OCI-M2 (cell line): ENCODE measurements at regions not wholly inside any gene's neighbourhood (a gene's known extent, or its start where the extent isn't known, plus 50 kb on each side); places are given as distances from the start of the nearest gene placed in this dataset.

Experiments used
- DNase-seq: peaks from one replicate; lab custom pipeline; 2025; ENCODE audit not compliant: unreplicated experiment; lab: John Stamatoyannopoulos, UW

DNA sequence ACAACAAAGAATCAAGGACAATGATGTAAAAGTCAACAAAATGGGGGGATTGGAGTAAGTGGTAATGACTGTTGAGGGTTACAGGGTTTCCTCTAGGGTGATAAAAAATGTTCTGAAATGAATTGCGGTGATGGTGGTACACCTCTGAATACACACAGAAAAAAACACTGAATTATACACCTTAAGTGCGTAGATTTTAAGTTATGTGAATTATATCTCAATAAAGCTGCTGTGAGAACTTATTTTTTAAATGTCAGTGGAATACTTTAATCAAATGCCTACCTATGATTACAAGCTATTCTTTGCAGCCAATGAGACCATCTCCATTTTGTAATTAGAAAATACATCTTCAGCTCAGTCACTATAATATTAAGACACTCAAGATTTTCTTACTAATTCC, 53.5 kb downstream of the ZNF608 start:
- DNase-seq: no peak

DNA sequence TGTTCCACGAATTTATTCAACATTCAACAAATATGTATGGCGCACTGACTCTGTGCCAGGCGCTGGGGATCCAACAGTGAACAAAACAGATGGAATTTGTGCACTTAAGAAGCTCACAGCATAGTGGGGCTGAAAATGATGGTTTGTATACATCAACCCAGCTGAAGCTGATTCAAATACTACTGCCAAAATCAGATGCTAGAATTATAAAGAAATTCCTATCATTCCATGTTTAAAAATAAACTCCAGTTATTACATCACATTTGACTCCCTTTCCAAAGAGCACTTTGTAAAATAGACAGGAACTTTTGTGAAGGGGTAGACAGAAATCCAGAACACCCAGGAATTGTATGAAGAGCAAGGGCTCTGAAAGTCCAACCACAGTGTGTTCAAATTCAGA, 54.1 kb downstream of the ZNF608 start:
- no peak for DNase-seq

DNA sequence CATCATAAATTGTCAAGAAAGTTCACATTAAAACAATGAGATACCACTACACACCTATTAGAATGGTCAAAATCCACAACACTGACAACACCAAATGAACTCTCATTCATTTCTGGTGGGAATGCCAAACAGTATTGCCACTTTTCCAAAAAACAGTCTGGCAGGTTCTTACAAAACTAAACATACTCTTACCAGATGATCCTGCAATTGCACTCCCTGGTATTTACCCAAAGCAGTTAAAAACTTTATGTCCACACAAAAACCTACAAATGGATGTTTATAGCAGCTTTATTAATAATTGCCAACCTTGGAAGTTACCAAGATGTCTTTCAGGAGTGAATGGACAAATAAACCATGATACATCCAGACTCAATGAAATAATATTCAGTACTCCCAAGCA, 56.8 kb downstream of the ZNF608 start:
- no peak for DNase-seq

DNA sequence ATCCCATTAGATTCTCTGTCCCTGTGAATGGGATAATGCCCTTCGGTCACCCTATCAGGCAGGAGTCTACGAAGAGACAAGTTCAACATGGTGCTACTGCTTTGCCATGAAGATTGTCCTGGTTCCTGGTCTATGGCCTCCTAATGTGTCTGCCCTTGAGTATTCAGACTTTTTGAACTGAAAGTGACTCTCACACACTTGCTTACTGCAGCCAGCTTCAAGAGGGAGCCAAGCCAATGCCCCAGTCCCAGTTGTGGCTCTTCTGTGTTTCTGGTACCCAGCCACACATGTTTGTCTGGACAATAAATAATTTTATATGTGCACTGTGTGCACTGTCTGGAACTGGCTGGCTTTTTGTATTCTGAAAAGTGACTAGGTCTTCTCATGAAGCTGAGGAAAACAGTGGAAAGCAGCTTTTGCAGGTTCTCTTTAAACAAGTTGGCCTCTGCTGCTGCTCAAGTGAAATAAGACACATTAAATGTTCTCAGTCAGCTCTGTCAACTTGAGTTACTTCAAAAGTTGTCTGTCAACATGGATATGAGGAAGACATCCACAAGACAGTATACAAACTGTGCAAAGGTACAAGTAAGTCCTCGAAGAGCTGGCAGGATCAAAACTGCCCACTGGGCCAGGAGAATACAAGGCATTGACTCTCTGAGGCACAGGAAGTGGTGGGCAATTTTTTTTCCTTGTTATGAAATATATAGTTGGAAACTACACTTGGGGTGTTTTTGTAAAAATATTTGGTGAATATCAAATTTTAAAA, 60.0 kb downstream of the ZNF608 start:
- DNase-seq: no peak

DNA sequence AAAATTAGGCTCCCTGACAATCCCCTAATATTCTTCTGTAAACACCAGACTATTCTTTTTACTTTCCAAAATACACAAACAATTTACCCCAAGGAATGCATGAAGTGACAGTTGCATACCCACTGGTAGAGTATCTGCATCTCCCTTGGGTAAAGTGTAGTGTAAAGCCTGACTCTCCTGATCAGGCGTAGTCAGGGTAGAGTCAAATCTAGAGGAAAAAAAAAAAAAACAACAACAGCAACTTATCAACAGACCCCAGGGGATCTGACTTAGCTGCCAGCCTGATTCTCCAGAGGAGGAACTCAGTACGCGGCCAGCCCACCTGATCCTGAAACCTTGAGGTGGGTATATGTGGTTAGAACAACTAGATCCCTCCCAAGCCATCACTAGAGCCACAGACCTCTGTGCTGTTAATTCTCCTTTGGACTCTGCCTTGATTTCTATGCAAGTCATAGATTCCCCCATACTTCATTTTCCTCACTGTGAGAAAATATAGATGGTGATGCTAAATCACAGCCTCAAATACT, 61.0 kb downstream of the ZNF608 start:
- DNase-seq: no peak

DNA sequence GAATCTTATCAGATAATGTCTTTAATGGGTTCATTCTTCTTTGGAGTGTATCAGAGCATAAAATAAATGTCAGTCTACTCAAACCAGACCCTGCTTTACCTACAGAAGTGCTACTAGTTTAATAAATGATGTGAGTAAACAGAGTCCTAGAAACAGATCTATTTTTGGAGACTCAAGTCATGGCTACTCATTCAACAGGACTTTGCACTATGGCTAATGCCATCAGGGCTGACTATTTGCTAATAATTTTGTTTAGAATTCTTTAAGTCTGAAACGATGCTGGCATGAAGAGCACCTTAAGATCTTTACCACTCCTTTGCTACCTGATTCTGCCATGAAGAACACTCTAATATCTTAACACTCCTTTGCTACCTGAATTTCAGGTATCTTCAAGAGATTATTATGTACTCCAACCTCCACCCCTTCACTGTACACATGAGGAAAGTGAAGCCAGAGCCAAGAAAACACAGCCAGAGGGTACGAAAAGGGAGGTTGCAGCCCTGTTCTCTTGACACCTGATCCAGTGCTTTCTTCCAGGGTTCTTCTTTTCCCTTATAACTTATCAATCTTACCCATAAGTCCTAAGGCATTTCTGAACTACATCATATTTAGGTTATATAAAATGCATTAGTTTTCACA, 62.4 kb downstream of the ZNF608 start:
- DNase-seq: no peak

DNA sequence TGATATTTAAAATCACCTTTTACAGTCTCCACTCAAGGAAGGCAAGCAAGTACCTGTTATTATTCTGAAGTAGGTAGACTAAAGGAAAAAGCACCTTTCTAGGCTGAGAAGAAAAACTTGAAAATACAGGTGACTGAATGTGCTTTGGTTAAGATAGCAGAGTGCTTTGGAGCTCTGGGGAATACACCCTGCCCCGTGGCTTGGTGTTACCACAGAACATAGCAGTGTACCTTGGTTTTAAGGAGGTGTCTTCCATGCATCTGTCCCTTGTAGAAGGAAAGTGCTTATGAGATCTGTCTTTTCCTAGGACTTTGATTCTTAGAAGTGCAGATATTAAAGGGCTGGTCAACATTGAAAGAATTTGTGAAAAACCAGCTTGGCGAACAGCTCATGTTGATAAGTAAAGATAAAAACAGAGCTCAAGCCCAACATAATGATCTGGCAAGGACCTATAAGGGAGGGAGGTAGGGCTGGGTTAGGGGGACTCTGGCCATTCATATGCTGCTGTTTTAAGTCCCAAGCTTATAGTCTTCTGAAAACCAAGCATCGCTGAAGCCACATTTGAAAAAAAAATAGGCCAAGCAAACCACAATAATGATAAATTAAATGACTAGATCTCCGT, 66.8 kb downstream of the ZNF608 start:
- no peak for DNase-seq

DNA sequence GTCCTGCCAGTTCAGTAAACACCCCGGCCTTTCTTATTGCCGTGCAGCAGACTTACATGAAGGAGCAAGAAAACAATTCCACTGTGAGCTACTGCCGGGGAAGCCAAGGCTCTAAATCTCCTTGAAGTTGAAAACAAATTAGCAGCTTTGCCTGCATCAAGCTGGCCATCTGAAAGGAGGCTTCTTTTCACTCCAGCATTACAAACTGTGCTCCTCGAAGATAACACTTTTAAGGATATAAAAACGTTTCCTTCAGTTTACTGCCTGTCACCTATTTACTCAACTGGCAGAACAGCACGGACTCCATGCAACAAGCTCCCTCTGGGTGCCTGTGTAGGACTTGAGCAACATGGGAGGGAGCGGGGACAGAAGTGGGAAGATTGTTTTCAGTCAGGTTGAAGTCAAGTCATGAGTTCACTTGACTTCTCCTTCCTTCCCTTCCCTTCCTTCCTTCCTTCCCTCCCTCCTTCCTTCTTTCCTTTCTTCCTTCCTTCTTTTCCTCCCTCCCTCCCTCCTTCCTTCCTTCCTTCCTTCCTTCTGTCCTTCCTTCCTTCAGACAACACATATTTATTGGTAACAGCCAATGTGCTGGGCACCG, 67.4 kb downstream of the ZNF608 start:
- no peak for DNase-seq

DNA sequence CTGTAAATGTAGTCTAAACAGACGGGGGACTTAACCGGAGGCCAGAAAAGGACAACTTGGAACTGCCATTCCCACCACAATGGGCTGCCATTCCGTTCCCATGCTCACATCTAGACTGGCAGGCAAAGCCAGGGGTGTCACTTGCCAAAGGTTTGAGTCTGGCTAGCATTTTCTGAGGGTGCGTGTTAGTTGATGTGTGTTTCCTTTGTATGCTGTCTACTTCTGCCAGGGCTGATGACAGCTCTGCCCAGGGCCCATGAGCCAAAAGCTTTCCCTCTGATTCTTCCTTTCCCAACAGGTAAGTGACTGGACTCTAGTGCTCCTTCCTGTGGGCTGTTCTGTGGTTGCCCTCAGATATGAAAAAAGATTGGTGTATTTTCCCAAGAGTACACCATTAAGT, 68.0 kb downstream of the ZNF608 start:
- no peak for DNase-seq

DNA sequence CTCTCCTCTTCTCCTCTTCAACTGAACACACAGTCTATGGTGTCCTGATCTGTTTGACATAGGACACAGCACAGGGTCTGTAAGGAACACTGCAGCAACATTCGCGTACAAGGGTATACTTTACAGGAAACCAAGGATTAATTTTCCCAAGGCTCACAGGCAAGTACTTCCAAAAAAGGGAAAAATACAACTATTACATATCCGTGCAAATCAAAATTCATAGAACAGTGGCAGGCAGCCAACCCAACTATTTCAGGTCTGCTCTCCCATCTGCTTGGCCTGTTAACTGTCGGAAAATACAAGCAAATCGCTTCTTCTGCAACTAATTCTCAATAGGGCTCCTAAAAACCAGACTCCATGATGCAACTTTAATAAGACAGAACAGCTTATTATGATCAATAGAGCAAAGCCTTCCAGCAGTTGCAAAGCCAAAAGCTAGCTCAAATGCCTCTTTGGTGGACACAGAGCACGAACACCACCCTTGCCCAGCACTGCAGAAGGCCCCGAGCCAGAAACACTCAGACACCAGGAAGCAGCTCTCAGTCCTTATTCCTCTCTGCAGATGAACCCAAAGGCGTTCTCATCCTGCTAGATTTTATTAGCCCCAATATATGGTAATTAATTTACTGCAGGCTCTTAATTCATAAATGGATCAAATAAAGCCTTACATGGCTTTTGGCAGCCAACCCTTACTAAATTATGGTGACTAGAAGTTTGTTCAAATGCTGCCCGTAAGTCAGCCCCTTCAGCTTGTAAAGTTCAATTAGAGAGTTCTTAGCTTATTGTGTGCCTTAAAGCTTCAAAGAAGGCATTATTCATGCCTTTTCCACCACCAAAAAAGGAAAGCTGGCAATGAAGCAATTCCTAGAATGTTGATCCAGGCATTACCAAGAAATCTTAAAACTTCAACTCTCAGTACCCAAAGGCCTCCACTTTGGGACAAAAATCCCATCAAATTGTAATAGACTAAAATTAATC, 68.8 kb downstream of the ZNF608 start:
- no peak for DNase-seq

DNA sequence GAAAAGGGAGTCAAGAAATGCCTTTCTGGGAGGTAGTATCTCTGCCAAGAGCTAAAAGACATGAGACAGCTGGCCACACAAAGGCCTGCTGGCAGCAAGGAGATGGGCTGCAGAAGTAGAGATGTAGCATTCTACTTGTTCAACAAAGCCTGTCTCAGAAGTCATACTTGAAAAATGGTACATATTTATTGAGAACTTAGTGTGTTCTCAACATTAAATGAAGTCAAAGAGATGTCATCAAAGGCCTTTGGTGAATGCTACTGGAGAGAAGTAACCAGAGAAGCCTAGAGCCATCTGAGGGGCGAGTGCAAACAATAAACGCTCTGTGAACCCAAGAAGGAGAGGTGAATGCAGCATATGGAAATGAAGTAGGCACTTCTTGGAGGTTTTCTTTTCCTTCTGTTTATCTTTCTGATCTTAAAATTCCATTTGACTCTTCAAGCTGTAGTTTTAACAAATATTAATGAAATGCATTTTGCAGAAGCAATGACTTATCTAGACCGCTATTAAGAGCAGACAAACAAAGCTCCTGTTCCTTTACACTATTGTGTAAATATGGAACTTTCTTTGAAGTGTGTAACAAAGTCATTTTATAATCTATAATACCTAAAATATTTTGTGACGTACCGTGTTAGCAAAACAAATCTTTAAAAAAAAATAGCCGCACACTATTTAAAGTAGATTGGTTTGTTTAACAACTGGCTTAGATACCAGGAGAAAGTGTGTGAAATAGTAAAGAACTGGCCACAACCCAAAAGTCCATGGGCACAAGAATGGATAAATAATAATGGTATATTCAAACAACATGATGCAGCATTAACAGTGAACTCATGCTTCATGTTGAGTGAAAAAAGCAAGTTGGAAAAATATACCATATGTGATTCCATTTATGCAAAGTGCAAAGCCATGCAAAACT, 70.2 kb downstream of the ZNF608 start:
- no peak for DNase-seq

DNA sequence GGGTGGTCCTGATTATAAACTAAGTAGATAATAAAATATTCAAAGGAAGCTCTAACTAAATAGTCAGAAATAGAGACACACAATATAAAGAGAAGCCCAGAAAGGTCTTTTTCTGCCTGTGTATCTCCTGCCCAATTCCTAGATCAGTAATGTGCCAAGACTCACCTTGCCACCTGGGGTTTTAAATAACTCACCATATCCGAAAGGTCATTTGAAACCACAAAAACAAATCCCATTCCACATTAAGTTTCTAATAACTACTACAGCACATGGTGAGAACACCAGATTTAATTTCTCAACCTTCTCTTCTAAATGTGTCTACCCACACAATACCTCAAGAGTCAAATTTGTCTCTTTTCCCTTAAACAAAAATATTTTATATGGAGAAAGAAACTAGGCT, 75.2 kb downstream of the ZNF608 start:
- DNase-seq: no peak

DNA sequence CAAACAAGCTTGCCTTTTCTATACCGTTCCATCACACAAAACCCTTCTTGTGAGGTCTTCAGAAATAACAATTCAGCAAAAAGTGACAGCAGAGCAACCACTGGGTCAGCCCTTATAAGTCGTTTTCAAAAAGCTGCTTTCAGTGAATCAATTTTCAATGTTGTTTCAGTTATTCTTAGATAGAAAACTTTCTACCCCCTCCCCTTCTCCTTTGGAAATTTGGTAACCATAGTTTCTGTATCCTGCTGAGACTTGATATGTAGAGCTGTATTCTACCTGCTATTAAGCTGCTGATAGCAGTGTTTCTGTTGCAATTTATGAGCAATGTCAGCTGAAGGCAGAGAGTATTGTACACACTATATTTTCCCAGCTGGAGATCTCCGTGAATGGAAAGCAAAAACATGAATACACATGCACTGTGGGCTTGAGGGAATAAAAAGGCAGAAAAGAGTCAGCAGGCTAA, 75.7 kb downstream of the ZNF608 start:
- DNase-seq: no peak

DNA sequence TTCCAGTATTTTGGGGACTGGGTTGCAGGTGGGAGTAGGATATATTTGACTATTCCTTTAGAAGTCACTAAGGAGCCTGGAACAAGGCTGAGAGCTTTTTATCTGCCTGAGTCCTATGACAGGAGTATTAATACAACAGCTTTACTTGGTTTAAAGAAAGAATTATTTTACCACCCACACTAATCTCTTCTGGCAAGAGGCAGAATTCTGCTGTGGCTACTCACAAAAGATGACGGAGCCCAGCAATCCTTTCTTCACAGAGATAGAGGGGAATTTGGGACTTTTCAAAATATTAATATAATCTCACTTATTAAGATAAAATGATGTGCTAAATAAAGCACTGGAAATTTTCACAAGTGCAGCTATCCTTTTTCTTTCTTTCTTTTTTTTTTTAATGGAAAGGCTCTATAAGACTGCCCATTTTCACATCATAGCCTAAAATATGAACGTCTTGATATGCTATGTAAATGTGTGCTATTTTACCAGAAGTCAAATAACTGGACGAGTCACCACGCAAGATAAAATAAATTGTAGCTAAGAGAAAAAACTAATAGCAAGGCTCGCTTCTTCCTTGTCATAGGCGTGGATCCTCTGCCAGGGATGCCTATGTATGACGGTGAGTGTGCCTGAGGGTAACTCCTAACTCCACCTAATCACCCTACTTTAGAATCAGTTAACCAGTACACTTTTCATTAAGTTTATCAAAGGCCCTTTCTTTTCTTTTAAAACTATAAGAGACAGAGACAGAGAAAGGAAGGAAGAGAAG, 76.3 kb downstream of the ZNF608 start:
- no peak for DNase-seq

DNA sequence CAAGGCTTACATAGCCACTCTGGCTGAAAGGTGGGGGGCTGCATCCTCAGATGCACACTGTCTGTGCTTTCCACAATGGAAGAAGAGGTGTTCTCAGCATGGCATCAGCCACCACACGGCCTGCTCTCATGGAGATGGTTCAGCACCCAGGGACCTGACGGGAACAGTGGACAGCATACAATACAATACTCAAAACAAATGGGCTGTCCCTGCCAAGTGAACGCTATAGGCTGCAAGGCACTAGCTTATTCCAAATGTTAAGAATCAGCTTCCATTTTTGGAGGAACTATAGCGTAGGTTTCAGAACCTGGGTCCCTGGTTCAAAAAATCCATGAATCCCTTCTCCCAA, 77.2 kb downstream of the ZNF608 start:
- DNase-seq: no peak

DNA sequence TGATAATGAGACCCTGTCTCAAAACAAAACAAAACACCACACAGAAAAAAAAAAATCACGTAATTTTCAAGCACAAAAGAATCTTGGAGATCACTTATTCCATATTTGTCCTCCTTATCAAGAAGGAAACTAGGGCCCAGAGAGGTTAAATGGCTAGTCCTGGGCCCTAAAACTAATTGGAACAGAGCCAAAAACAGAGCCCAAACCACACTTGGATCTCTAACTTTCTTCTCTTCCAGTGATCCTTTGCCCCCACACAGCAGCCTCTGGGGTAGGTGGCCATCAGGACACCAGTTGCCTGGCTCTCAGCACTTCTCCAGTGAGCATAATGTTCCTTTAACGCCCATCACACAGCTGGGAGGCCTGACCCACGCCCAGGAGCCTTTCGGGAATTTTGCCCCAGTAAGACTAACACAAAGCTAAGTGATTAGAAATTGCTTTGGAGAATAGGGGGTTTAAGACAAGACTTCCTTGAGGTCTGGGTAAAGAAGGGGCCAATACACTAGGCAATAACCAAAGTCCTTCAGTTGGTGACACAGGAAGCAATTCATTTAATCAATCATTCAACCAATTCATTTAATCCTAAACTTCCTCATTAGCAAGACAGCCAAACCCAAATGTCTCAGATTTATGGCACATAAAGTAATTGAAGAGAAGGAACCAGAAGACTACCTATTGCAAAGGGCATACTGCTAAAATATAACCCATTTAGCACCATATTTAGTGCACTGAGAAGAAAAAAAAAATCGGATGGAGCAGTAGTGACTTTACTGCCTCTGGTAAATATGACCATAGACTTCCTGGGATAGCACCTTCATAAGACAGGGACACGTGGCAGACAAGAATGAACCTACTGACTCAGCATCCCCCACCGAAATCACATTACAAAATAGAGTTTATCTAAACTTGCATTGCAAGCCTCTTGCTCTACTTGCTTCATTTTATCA, 77.8 kb downstream of the ZNF608 start:
- DNase-seq: no peak

DNA sequence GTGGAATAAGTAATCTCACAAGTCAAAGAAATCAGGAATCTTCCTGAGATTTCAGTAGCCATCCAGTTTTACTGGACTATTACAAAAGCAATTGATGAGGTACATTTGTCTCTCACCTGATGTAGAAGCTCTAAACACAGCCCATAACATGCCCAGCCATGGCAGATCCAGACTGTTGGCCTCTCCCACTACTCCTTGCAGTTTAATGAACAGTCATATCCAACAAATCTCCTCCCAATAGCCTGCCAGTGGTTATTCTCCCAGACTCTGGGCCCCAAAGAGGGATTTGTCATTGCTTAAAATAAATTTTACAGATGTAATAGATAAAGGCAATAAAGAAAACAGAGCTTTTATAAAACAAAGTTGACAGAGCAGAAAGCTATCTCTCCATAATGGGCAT, 80.8 kb downstream of the ZNF608 start:
- DNase-seq: no peak

DNA sequence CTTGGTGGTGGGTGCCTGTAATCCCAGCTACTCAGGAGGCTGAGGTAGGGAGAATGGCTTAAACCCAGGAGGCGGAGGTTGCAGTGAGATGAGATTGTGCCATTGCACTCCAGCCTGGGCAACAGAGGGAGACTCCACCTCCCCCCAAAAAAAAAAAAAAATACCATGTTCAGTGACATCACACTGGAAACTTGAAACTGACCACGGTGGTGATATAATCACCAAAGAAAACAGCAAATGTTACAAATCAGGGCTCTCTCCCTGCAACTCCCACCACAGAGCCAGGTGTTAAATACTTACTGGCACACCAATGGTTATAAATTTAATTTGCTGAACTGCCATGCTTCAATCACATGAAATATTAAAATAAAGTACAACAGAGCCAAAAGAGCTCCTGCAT, 81.4 kb downstream of the ZNF608 start:
- DNase-seq: no peak
